ENCODE measurements at regions not wholly inside any gene's neighbourhood (a gene's known extent, or its start where the extent isn't known, plus 50 kb on each side); places are given as distances from the start of the nearest gene placed in this dataset.

GRCh38 chr2:219959471-219959870, 332.0 kb downstream of the SLC4A3 start:
- intact Hi-C loops (cut with micrococcal nuclease), result no loop called here
- Mint-ChIP-seq H3K4me3 (no peak overlapping the region), H3K9me3 (peaks cover 20% of the 10 kb centered on the region), H3K4me1 (ENCODE audit: low read depth) (no peaks in the 10 kb centered on the region), H3K36me3 (ENCODE audit: low read depth) (no peaks in the 10 kb centered on the region), H3K27ac (no peak overlapping the region), H3K27me3 (no peaks in the 10 kb centered on the region)

DNA sequence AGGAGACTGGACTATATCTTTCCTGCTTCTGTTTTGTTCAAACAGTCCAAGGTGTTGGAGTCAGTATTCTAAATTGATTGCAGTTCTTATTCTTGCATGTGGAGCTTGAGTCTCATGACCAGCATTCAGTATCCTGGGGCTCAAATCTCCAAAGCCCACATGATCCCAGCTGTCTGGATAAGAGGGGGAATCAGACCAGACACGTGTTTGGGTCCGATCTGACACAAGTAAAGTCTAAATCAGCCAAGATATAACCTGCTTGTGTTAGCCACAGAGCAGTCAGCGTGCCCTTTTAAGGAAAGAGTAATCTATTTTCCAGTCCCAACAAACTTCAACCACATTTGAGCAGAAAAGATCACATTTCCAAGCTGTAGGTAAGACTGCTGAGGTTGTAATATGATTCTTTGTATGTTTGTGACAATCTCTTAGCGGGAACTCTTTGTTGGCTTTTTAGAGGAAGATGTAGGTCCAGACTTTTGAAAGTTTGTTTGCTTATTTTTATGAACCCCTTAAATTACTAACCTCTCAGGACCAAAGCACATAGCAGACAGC, 334.6 kb downstream of the SLC4A3 start:
- Mint-ChIP-seq H3K27me3 (no peaks in the 10 kb centered on the region), H3K36me3 (ENCODE audit: low read depth) (no peaks in the 10 kb centered on the region)
- intact Hi-C loops (cut with micrococcal nuclease), result no loop called here

GRCh38 chr2:219962801-219963200, 335.4 kb downstream of the SLC4A3 start:
- H3K27me3 Mint-ChIP-seq, result no peaks in the 10 kb centered on the region
- H3K9me3 Mint-ChIP-seq, result peaks cover 14% of the 10 kb centered on the region
- no peak overlapping the region for H3K4me3 Mint-ChIP-seq
- intact Hi-C loops (cut with micrococcal nuclease), result no loop called here
- no peak overlapping the region for H3K27ac Mint-ChIP-seq
- H3K4me1 Mint-ChIP-seq (ENCODE audit: low read depth), result no peaks in the 10 kb centered on the region
- no peaks in the 10 kb centered on the region for H3K36me3 Mint-ChIP-seq (ENCODE audit: low read depth)

More for the DNA sequence above, 334.6 kb downstream of the SLC4A3 start:
- Mint-ChIP-seq H3K27ac (no peak overlapping the region), H3K4me3 (no peak overlapping the region), H3K9me3 (peaks cover 20% of the 10 kb centered on the region), H3K4me1 (ENCODE audit: low read depth) (no peaks in the 10 kb centered on the region)

- Mint-ChIP-seq H3K36me3 (ENCODE audit: low read depth) (no peaks in the 10 kb centered on the region), H3K4me3 (no peak overlapping the region)
These were observed 338.1 kb downstream of the SLC4A3 start for GRCh38 chr2:219965287-219966194.

DNA sequence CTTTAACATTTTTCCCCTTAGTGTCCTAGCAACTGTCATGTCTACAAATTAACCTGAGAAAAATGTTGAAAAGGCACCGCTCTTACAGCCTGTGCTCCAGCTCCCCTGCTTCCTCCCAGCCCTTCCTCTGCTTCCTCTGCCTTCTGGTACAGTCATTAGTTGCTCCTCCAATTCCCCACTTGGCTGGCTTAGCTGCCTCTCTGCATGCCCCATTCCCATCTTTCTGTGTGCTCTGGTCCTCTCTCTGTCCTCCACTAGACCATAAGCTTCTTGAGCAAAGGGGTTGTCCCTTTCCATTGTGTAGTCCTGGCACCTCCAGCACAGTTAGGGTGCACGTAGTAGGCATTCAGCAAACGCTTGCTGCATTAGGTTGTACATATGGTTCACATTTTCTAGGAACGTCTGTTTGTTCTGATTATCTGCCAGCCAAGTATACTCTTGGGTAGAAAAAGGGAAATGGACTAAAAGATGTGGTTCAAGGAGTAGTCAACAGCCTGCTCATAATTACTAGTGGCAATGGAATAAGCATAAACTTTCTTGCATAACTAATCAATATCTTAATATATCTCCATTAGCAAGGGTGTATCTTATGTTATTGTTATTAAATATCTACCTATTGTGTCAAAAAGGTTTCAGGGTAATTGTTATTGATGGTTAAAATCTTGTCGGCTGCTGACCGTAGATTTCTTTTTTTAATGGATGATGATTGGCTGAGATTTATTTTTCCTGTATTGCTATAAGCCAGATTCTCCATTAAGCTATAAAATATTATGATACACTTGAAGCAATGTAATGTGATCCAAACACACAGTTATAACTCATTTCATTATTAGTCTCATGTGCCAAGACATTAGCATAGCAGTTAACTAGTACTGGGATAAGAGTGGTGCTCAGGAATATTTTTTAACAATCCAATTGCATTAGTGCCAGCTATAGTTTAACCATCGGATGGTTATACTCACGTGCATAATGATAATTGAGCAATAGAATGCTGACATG, 340.1 kb downstream of the SLC4A3 start:
- H3K36me3 Mint-ChIP-seq (ENCODE audit: low read depth), result no peaks in the 10 kb centered on the region
- H3K27me3 Mint-ChIP-seq, result no peaks in the 10 kb centered on the region
- intact Hi-C loops (cut with micrococcal nuclease), result no loop called here
- H3K4me3 Mint-ChIP-seq, result no peak overlapping the region
- peaks cover 8% of the 10 kb centered on the region for H3K9me3 Mint-ChIP-seq
- no peak overlapping the region for H3K27ac Mint-ChIP-seq
- H3K4me1 Mint-ChIP-seq (ENCODE audit: low read depth), result no peaks in the 10 kb centered on the region

More at GRCh38 chr2:219965287-219966194, 338.1 kb downstream of the SLC4A3 start:
- no peaks in the 10 kb centered on the region for H3K27me3 Mint-ChIP-seq
- H3K4me1 Mint-ChIP-seq (ENCODE audit: low read depth), result no peaks in the 10 kb centered on the region
- H3K9me3 Mint-ChIP-seq, result peaks cover 8% of the 10 kb centered on the region
- intact Hi-C loops (cut with micrococcal nuclease), result no loop called here
- H3K27ac Mint-ChIP-seq, result no peak overlapping the region

GRCh38 chr2:219968685-219969345, 341.4 kb downstream of the SLC4A3 start:
- Mint-ChIP-seq H3K4me3 (no peak overlapping the region), H3K9me3 (peaks cover 3% of the 10 kb centered on the region), H3K27me3 (no peaks in the 10 kb centered on the region), H3K27ac (no peak overlapping the region), H3K4me1 (ENCODE audit: low read depth) (no peaks in the 10 kb centered on the region), H3K36me3 (ENCODE audit: low read depth) (no peaks in the 10 kb centered on the region)
- intact Hi-C loops (cut with micrococcal nuclease), result no loop called here

DNA sequence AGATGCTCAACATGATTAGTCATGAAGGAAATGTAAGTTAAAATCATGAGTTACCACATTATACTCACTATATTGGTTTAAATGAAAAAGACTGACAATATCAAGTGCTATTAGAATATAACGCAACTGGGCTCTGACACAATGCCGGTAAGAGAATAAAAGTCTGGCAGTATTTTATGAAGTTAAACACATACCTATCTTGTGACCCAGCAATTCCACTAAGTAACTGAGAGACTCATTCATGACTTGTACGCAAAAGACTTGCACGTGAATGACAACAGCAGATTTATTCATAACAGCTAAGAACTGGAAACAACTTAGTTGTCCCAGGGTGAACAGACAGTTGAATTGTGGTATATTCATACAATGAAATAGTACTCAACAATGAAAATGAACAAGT, 342.1 kb downstream of the SLC4A3 start:
- no peaks in the 10 kb centered on the region for H3K36me3 Mint-ChIP-seq (ENCODE audit: low read depth)
- no peak overlapping the region for H3K27ac Mint-ChIP-seq
- no peaks in the 10 kb centered on the region for H3K9me3 Mint-ChIP-seq
- intact Hi-C loops (cut with micrococcal nuclease), result no loop called here
- H3K27me3 Mint-ChIP-seq, result no peaks in the 10 kb centered on the region
- H3K4me1 Mint-ChIP-seq (ENCODE audit: low read depth), result no peaks in the 10 kb centered on the region
- no peak overlapping the region for H3K4me3 Mint-ChIP-seq

DNA sequence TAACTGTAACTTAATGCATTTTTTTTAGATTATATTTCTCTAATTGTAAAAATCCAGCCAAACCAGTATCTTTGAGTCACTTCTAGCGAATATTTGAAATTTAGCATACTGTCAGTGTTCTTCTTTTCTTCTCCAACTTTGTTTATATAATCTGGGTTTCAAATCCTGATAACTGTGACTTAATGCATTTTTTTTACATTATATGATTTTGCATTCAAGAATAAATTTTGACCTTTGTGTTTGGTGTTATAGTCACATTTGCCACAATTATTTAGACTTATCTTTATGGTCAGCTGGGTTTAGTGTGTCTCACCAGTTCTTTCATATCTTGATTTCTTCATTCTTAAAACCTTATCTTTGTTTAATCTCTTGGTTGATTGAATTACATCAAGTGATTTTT, 345.7 kb downstream of the SLC4A3 start:
- Mint-ChIP-seq H3K4me3 (no peak overlapping the region), H3K36me3 (ENCODE audit: low read depth) (no peaks in the 10 kb centered on the region), H3K27ac (no peak overlapping the region)

GRCh38 chr2:219976871-219977270, 349.4 kb downstream of the SLC4A3 start:
- no peak overlapping the region for H3K4me3 Mint-ChIP-seq
- intact Hi-C loops (cut with micrococcal nuclease), result no loop called here
- H3K4me1 Mint-ChIP-seq (ENCODE audit: low read depth), result no peaks in the 10 kb centered on the region
- no peak overlapping the region for H3K27ac Mint-ChIP-seq
- H3K9me3 Mint-ChIP-seq, result peaks cover 7% of the 10 kb centered on the region
- H3K36me3 Mint-ChIP-seq (ENCODE audit: low read depth), result no peaks in the 10 kb centered on the region
- no peaks in the 10 kb centered on the region for H3K27me3 Mint-ChIP-seq

More for the DNA sequence above, 345.7 kb downstream of the SLC4A3 start:
- Mint-ChIP-seq H3K27me3 (no peaks in the 10 kb centered on the region), H3K9me3 (peaks cover 7% of the 10 kb centered on the region), H3K4me1 (ENCODE audit: low read depth) (no peaks in the 10 kb centered on the region)
- intact Hi-C loops (cut with micrococcal nuclease), result no loop called here

DNA sequence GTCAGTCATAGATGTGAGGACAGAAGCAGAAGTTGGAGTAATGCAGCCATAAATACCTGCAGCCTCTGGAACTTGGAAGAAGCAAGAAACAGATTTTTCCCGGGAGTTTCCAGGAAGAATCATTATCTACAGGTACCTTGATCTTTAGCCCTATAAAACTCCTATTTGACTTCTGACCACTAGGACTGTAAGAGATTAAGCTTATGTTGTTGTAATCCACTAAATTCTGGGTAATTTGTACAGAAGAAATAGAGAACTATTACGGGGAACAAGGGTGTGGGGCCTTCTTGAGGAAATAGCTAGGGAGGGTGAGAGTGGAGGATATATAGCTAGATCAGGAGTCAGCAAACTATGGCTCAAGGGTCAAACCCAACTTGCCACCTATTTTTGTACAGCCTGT, 353.2 kb downstream of the SLC4A3 start:
- intact Hi-C loops (cut with micrococcal nuclease), result no loop called here
- Mint-ChIP-seq H3K9me3 (peaks cover 2% of the 10 kb centered on the region), H3K27me3 (no peaks in the 10 kb centered on the region), H3K27ac (no peak overlapping the region), H3K36me3 (ENCODE audit: low read depth) (no peaks in the 10 kb centered on the region), H3K4me3 (no peak overlapping the region), H3K4me1 (ENCODE audit: low read depth) (no peaks in the 10 kb centered on the region)

DNA sequence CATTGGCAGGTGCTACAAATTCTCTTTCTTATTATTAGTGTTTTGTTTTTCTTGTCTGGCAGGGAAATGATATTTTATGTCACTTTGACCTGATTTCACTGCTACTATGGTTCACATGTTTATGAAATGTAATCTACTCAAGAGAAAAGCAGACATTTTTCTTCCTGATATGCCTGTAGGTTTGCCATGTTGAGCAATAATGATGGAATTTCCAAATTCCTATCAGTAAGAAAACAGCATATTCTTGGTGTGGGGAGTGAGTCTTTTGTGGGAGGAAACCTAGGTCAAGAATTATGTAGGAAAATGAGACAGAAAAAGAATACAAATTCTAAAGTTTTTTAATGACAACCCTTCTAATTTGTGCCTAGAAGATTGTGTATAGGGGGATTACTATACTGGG, 356.4 kb downstream of the SLC4A3 start:
- Mint-ChIP-seq H3K9me3 (no peaks in the 10 kb centered on the region), H3K27me3 (no peaks in the 10 kb centered on the region), H3K27ac (no peak overlapping the region), H3K36me3 (ENCODE audit: low read depth) (no peaks in the 10 kb centered on the region), H3K4me3 (no peak overlapping the region), H3K4me1 (ENCODE audit: low read depth) (no peaks in the 10 kb centered on the region)
- intact Hi-C loops (cut with micrococcal nuclease), result no loop called here

DNA sequence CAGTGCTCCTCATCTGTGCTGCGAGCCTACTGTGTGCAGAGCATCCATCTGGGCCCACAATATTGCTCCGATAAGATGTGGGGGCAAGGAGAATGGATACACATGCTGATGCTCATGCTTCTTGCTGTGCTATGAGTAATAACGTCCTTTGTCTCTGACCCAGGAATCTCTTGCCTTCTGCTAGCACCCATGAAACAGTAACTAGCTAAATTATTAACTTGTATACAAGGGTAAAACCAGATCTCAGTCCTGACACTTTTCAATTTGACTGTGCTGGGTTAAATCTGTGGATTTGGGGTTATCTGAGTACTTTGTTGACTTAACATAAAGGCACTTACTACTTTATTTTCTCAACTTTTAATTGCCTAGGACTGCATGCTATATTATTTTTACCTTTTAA, 357.6 kb downstream of the SLC4A3 start:
- Mint-ChIP-seq H3K27ac (no peak overlapping the region), H3K27me3 (no peaks in the 10 kb centered on the region), H3K4me3 (no peak overlapping the region), H3K4me1 (ENCODE audit: low read depth) (no peaks in the 10 kb centered on the region), H3K36me3 (ENCODE audit: low read depth) (no peaks in the 10 kb centered on the region), H3K9me3 (no peaks in the 10 kb centered on the region)
- intact Hi-C loops (cut with micrococcal nuclease), result no loop called here

GRCh38 chr2:219987830-219988229, 360.4 kb downstream of the SLC4A3 start:
- no peaks in the 10 kb centered on the region for H3K4me1 Mint-ChIP-seq (ENCODE audit: low read depth)
- no peaks in the 10 kb centered on the region for H3K27me3 Mint-ChIP-seq
- intact Hi-C loops (cut with micrococcal nuclease), result no loop called here

More at GRCh38 chr2:219987830-219988229, 360.4 kb downstream of the SLC4A3 start:
- Mint-ChIP-seq H3K9me3 (no peaks in the 10 kb centered on the region), H3K36me3 (ENCODE audit: low read depth) (no peaks in the 10 kb centered on the region), H3K4me3 (no peak overlapping the region), H3K27ac (no peak overlapping the region)
